Loucy (cell line): ENCODE measurements at regions not wholly inside any gene's neighbourhood (a gene's known extent, or its start where the extent isn't known, plus 50 kb on each side); places are given as distances from the start of the nearest gene placed in this dataset.

Source experiments
- H2AFZ ChIP-seq: fragments of 200-600 bp; sonication (generic); 2 replicates; pipeline ENCODE4 v1.6.0; 2016; ENCODE audit warnings: antibody characterized with exemption, mild to moderate bottlenecking, low read length, moderate library complexity
- H3F3A ChIP-seq: fragments of 200-600 bp; 2 replicates; pipeline ENCODE4 v1.6.0; 2016; ENCODE audit warnings: antibody characterized with exemption, low read depth, mild to moderate bottlenecking
- H3K27me3 ChIP-seq: fragments of 200-600 bp; sonication (generic); 2 replicates; pipeline ENCODE4 v1.6.1; 2014; ENCODE audit warnings: low read length, mild to moderate bottlenecking; ENCODE audit not compliant: insufficient read depth, poor library complexity, severe bottlenecking
- H3K36me3 ChIP-seq: fragments of 200-600 bp; sonication (generic); 2 replicates; pipeline ENCODE4 v1.6.1; 2016; ENCODE audit warnings: low read length; ENCODE audit not compliant: insufficient read depth
- H3K4me1 ChIP-seq: fragments of 200-600 bp; sonication (generic); 2 replicates; pipeline ENCODE4 v1.5.1; 2014; ENCODE audit warnings: low read length, mild to moderate bottlenecking; ENCODE audit not compliant: insufficient read depth, poor library complexity, severe bottlenecking
- H3K4me2 ChIP-seq: fragments of 200-600 bp; sonication (generic); 2 replicates; pipeline ENCODE4 v1.6.0; 2014; ENCODE audit warnings: antibody characterized with exemption, low read length, low read depth, mild to moderate bottlenecking; ENCODE audit not compliant: poor library complexity, severe bottlenecking
- H3K4me3 ChIP-seq: fragments of 200-600 bp; sonication (generic); 2 replicates; pipeline ENCODE4 v1.5.1; 2014; ENCODE audit warnings: low read length, mild to moderate bottlenecking, mixed read lengths; ENCODE audit not compliant: poor library complexity, severe bottlenecking
- H3K79me2 ChIP-seq: fragments of 200-600 bp; sonication (generic); 2 replicates; pipeline ENCODE4 v1.6.1; 2014; ENCODE audit warnings: low read length; ENCODE audit not compliant: insufficient read depth
- H3K9ac ChIP-seq: fragments of 200-600 bp; sonication (generic); 2 replicates; pipeline ENCODE4 v1.6.0; 2014; ENCODE audit warnings: mild to moderate bottlenecking, low read depth, low read length, moderate library complexity; ENCODE audit not compliant: poor library complexity, severe bottlenecking
- H3K9me2 ChIP-seq: fragments of 200-600 bp; sonication (generic); replicated peaks from 2 replicates; pipeline ENCODE4 v1.6.1; 2016; ENCODE audit warnings: low read depth, low read length, mixed read lengths
- H3K9me3 ChIP-seq: fragments of 200-600 bp; sonication (generic); 2 replicates; pipeline ENCODE4 v1.6.1; 2014; ENCODE audit warnings: mild to moderate bottlenecking, antibody characterized with exemption, low read length, low read depth; ENCODE audit not compliant: insufficient read depth
- H4K20me1 ChIP-seq: fragments of 200-600 bp; sonication (generic); 2 replicates; pipeline ENCODE4 v1.6.0; 2014; ENCODE audit warnings: antibody characterized with exemption, low read length, mild to moderate bottlenecking; ENCODE audit not compliant: insufficient read depth, poor library complexity, severe bottlenecking
- EZH2phosphoT487 ChIP-seq: fragments of 200-600 bp; IDR thresholded peaks from 2 replicates; pipeline ENCODE4 v1.6.1; 2018; ENCODE audit warnings: antibody characterized with exemption, mild to moderate bottlenecking, moderate library complexity, borderline replicate concordance
- TF ChIP-seq, protein P1 (sequence below): fragments of 200-600 bp; sonication (generic); conservative IDR thresholded peaks from 2 replicates; pipeline ENCODE4 v1.5.1; 2014; ENCODE audit warnings: mild to moderate bottlenecking, antibody characterized with exemption, low read length

GRCh38 chr3:70421506-70421905 is 109.1 kb upstream of the MDFIC2 start:
- H4K20me1 ChIP-seq: no peaks in the 10 kb centered on the region
- no peaks in the 10 kb centered on the region for H3K9me2 ChIP-seq
- no peak for TF ChIP-seq EZH2phosphoT487
- TF ChIP-seq, protein P1, sequence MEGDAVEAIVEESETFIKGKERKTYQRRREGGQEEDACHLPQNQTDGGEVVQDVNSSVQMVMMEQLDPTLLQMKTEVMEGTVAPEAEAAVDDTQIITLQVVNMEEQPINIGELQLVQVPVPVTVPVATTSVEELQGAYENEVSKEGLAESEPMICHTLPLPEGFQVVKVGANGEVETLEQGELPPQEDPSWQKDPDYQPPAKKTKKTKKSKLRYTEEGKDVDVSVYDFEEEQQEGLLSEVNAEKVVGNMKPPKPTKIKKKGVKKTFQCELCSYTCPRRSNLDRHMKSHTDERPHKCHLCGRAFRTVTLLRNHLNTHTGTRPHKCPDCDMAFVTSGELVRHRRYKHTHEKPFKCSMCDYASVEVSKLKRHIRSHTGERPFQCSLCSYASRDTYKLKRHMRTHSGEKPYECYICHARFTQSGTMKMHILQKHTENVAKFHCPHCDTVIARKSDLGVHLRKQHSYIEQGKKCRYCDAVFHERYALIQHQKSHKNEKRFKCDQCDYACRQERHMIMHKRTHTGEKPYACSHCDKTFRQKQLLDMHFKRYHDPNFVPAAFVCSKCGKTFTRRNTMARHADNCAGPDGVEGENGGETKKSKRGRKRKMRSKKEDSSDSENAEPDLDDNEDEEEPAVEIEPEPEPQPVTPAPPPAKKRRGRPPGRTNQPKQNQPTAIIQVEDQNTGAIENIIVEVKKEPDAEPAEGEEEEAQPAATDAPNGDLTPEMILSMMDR: no peak
- H3K27me3 ChIP-seq: no peaks in the 10 kb centered on the region
- H3K4me1 ChIP-seq: no peaks in the 10 kb centered on the region
- no peak overlapping the region for H3K9ac ChIP-seq
- H3K4me2 ChIP-seq: no peak overlapping the region
- H2AFZ ChIP-seq: no peak overlapping the region
- no peaks in the 10 kb centered on the region for H3K79me2 ChIP-seq
- H3K36me3 ChIP-seq: no peaks in the 10 kb centered on the region
- no peaks in the 10 kb centered on the region for H3K9me3 ChIP-seq
- no peaks in the 10 kb centered on the region for H3F3A ChIP-seq
- H3K4me3 ChIP-seq: no peak overlapping the region

DNA sequence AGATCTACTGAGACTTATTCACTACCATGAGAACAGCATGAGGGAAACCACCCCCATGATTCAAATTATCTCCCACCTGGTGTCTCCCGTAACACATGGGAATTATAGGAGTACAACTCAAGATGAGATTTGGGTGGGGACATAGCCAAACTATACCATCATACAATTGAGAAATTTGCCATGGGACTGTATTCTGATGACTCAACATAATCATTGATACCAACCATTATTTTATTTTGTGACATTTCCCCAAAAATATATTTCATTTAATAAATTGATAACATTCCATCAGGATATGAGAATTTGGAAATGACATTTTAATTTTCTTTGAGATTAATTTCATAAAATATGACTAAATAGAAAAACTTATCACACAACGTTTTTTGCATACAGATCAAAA is 96.6 kb upstream of the MDFIC2 start:
- TF ChIP-seq EZH2phosphoT487: no peak
- TF ChIP-seq, protein P1: no peak
- Histone ChIP-seq H4K20me1 (no peaks in the 10 kb centered on the region), H2AFZ (no peak overlapping the region), H3K27me3 (no peaks in the 10 kb centered on the region), H3K36me3 (no peaks in the 10 kb centered on the region), H3K9me2 (no peaks in the 10 kb centered on the region), H3K9me3 (no peaks in the 10 kb centered on the region; the same call in 1 of the 2 replicates), H3K79me2 (no peaks in the 10 kb centered on the region), H3K4me2 (no peak overlapping the region), H3K9ac (no peak overlapping the region), H3K4me3 (no peak overlapping the region), H3K4me1 (no peaks in the 10 kb centered on the region), H3F3A (no peaks in the 10 kb centered on the region)

- H3F3A ChIP-seq: no peaks in the 10 kb centered on the region
- H4K20me1 ChIP-seq: no peaks in the 10 kb centered on the region
- no peak overlapping the region for H3K9ac ChIP-seq
- H3K4me3 ChIP-seq: no peak overlapping the region
- H3K36me3 ChIP-seq: no peaks in the 10 kb centered on the region
- H3K27me3 ChIP-seq: no peaks in the 10 kb centered on the region
- no peaks in the 10 kb centered on the region for H3K9me2 ChIP-seq
- H3K9me3 ChIP-seq: no peaks in the 10 kb centered on the region
- H3K4me1 ChIP-seq: no peaks in the 10 kb centered on the region
- H2AFZ ChIP-seq: no peak overlapping the region
- H3K79me2 ChIP-seq: no peaks in the 10 kb centered on the region
- no peak overlapping the region for H3K4me2 ChIP-seq
- no peak for TF ChIP-seq EZH2phosphoT487
- TF ChIP-seq, protein P1: no peak
Measured at GRCh38 chr3:70400194-70400593, 87.8 kb upstream of the MDFIC2 start.
